ENCODE measurements at regions not wholly inside any gene's neighbourhood (a gene's known extent, or its start where the extent isn't known, plus 50 kb on each side); places are given as distances from the start of the nearest gene placed in this dataset.

GRCh38 chr10:43897765-43898419 is 249.2 kb upstream of the ZNF32 start:
- TF ChIP-seq CTCF (IDR thresholded peaks at IDR 0.05) (no peak), EP300 (IDR thresholded peaks at IDR 0.05) (no peak), MAFK (IDR thresholded peaks at IDR 0.05; ENCODE audit: partially characterized antibody) (no peak), PBX3 (IDR thresholded peaks at IDR 0.05) (no peak)
